OCI-LY1 (cell line): ENCODE measurements at regions not wholly inside any gene's neighbourhood (a gene's known extent, or its start where the extent isn't known, plus 50 kb on each side); places are given as distances from the start of the nearest gene placed in this dataset.

Source experiments
- H2AFZ ChIP-seq: fragments of 200-600 bp; sonication (generic), shearing (Covaris generic); 2 replicates; pipeline ENCODE4 v1.6.0; 2014; ENCODE audit warnings: antibody characterized with exemption, mild to moderate bottlenecking, low read length
- H3F3A ChIP-seq: fragments of 200-600 bp; sonication (generic), shearing (Covaris generic); 2 replicates; pipeline ENCODE4 v1.6.0; 2014; ENCODE audit warnings: mild to moderate bottlenecking, antibody characterized with exemption, low read length, moderate library complexity; ENCODE audit not compliant: insufficient read depth
- H3K27ac ChIP-seq: fragments of 200-600 bp; sonication (generic); 2 replicates; pipeline ENCODE4 v1.5.1; 2014; ENCODE audit warnings: low read length, mixed run types, mild to moderate bottlenecking, low read depth; ENCODE audit not compliant: poor library complexity, severe bottlenecking
- H3K27me3 ChIP-seq: fragments of 200-600 bp; sonication (generic); 2 replicates; pipeline ENCODE4 v1.6.0; 2014; ENCODE audit warnings: antibody characterized with exemption, mild to moderate bottlenecking, low read length, moderate library complexity; ENCODE audit not compliant: insufficient read depth
- H3K36me3 ChIP-seq: fragments of 200-600 bp; sonication (generic); 2 replicates; pipeline ENCODE4 v1.6.1; 2014; ENCODE audit warnings: mild to moderate bottlenecking, antibody characterized with exemption, low read length, moderate library complexity, mixed read lengths; ENCODE audit not compliant: insufficient read depth
- H3K4me1 ChIP-seq: fragments of 200-600 bp; sonication (generic); 2 replicates; pipeline ENCODE4 v1.5.1; 2014; ENCODE audit warnings: mild to moderate bottlenecking, low read length, moderate library complexity; ENCODE audit not compliant: insufficient read depth, severe bottlenecking
- H3K4me2 ChIP-seq: fragments of 200-600 bp; sonication (generic), shearing (Covaris generic); 2 replicates; pipeline ENCODE4 v1.6.1; 2014; ENCODE audit warnings: low read length
- H3K4me3 ChIP-seq: fragments of 200-600 bp; sonication (generic); 2 replicates; pipeline ENCODE4 v1.5.1; 2014; ENCODE audit warnings: low read length, low read depth, mild to moderate bottlenecking, mixed read lengths; ENCODE audit not compliant: poor library complexity, severe bottlenecking
- H3K79me2 ChIP-seq: fragments of 200-600 bp; shearing (Covaris generic); 2 replicates; pipeline ENCODE4 v1.6.1; 2016; ENCODE audit warnings: mixed run types, low read length, mixed read lengths; ENCODE audit not compliant: insufficient read depth
- H3K9ac ChIP-seq: fragments of 200-600 bp; sonication (generic), shearing (Covaris generic); 2 replicates; pipeline ENCODE4 v1.6.1; 2014; ENCODE audit warnings: mild to moderate bottlenecking, low read length, mixed read lengths
- H3K9me2 ChIP-seq: fragments of 200-600 bp; sonication (generic), shearing (Covaris generic); 2 replicates; pipeline ENCODE4 v1.6.1; 2014; ENCODE audit warnings: low read depth, mild to moderate bottlenecking, low read length, mixed read lengths
- H3K9me3 ChIP-seq: fragments of 200-600 bp; shearing (Covaris generic); 2 replicates; pipeline ENCODE4 v1.6.1; 2014; ENCODE audit warnings: low read length, mixed read lengths
- H4K20me1 ChIP-seq: fragments of 200-600 bp; sonication (generic), shearing (Covaris generic); 2 replicates; pipeline ENCODE4 v1.6.0; 2016; ENCODE audit warnings: mild to moderate bottlenecking, low read length; ENCODE audit not compliant: insufficient read depth
- CTCF ChIP-seq: fragments of 200-600 bp; sonication (generic), shearing (Covaris generic); IDR thresholded peaks from 2 replicates; pipeline ENCODE4 v1.5.1; 2017; ENCODE audit warnings: mild to moderate bottlenecking, antibody characterized with exemption, low read length, moderate library complexity, mixed read lengths
- EZH2 ChIP-seq: fragments of 200-600 bp; sonication (generic), shearing (Covaris generic); IDR thresholded peaks from 2 replicates; pipeline ENCODE4 v1.8.0; 2017; ENCODE audit warnings: borderline replicate concordance, mixed run types, mild to moderate bottlenecking, antibody characterized with exemption, low read length, moderate library complexity, mixed read lengths

DNA sequence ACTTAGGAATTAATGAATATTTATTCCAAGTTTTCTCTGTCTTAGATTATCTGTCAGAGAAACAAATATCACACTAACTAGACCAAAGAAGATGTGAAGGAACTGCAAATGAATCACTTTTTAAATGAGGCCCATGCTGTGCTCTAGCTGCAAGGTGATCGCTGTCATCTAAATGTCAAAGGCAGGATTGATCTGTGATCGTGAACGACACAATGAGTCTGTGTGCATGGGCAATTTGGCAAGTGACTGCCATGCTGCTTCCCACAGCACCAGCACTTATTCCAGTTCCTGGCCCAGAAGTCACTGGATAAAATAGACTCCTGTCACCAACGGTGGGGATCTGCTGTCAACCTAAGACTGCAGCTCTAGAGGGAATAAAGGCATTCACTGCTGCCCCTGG, 141.2 kb downstream of the TRIM36 start:
- no peak for TF ChIP-seq EZH2
- H3K9me2 ChIP-seq: no peaks in the 10 kb centered on the region
- no peak overlapping the region for H3K4me2 ChIP-seq

DNA sequence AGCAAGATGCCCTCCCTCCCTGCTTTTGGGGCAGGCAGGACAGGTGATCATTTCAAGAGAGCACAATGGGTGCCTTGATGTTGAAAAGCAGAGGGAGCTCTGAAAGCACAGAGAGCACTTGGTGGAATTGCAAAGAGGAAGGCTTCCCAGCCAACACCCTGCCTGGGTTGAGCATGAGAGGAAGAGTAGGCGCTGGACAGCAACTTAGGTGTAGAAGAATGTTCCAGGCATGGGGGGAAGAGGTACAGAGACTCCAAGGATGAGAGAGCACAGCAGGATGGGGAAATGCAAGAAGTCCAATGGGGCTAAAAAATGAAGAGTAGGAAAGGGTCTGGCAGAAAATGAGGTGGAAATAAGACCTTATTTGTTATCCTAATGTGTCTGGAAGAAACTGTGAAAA, 144.8 kb downstream of the TRIM36 start:
- Histone ChIP-seq H3K36me3 (no peaks in the 10 kb centered on the region), H2AFZ (no peak overlapping the region), H3K27ac (no peak overlapping the region), H3K79me2 (no peaks in the 10 kb centered on the region), H3K9me3 (no peaks in the 10 kb centered on the region), H3K27me3 (no peaks in the 10 kb centered on the region), H3K4me3 (no peak overlapping the region), H3K9ac (no peak overlapping the region), H3K4me2 (no peak overlapping the region), H3K4me1 (no peaks in the 10 kb centered on the region), H3F3A (no peaks in the 10 kb centered on the region), H3K9me2 (no peaks in the 10 kb centered on the region), H4K20me1 (no peaks in the 10 kb centered on the region)
- no peak for TF ChIP-seq EZH2
- no peak for TF ChIP-seq CTCF

More for the DNA sequence above, 141.2 kb downstream of the TRIM36 start:
- Histone ChIP-seq H3F3A (no peaks in the 10 kb centered on the region), H3K36me3 (no peaks in the 10 kb centered on the region), H3K4me3 (no peak overlapping the region), H4K20me1 (no peaks in the 10 kb centered on the region), H3K9me3 (no peaks in the 10 kb centered on the region), H3K4me1 (no peaks in the 10 kb centered on the region), H3K27me3 (no peaks in the 10 kb centered on the region), H3K79me2 (no peaks in the 10 kb centered on the region), H3K27ac (no peak overlapping the region), H3K9ac (no peak overlapping the region), H2AFZ (no peak overlapping the region)

GRCh38 chr5:115022303-115022702, 147.4 kb downstream of the TRIM36 start:
- Histone ChIP-seq H3K27ac (no peak overlapping the region), H3K9ac (no peak overlapping the region), H3K9me3 (no peaks in the 10 kb centered on the region), H3K4me2 (no peak overlapping the region), H3K4me1 (no peaks in the 10 kb centered on the region), H3F3A (no peaks in the 10 kb centered on the region), H3K79me2 (no peaks in the 10 kb centered on the region), H3K36me3 (no peaks in the 10 kb centered on the region), H3K27me3 (no peaks in the 10 kb centered on the region), H3K9me2 (no peaks in the 10 kb centered on the region), H4K20me1 (no peaks in the 10 kb centered on the region), H3K4me3 (no peak overlapping the region), H2AFZ (no peak overlapping the region)
- TF ChIP-seq CTCF: no peak
- no peak for TF ChIP-seq EZH2

- Histone ChIP-seq H3K4me1 (no peaks in the 10 kb centered on the region), H3F3A (no peaks in the 10 kb centered on the region), H3K9me3 (no peaks in the 10 kb centered on the region), H3K9ac (no peak overlapping the region), H2AFZ (no peak overlapping the region), H3K4me2 (no peak overlapping the region), H3K36me3 (no peaks in the 10 kb centered on the region), H4K20me1 (no peaks in the 10 kb centered on the region), H3K4me3 (no peak overlapping the region), H3K27me3 (no peaks in the 10 kb centered on the region), H3K27ac (no peak overlapping the region), H3K79me2 (no peaks in the 10 kb centered on the region), H3K9me2 (no peaks in the 10 kb centered on the region)
- TF ChIP-seq CTCF (no peak), EZH2 (no peak)
Measured at GRCh38 chr5:115016646-115017045, 153.1 kb downstream of the TRIM36 start.
